ENCODE measurements at regions not wholly inside any gene's neighbourhood (a gene's known extent, or its start where the extent isn't known, plus 50 kb on each side); places are given as distances from the start of the nearest gene placed in this dataset.

GRCh38 chr2:105617631-105618350 lies 126.9 kb upstream of the NCK2 start:
- H3K79me2 ChIP-seq (ENCODE audit: control insufficient read depth in 1 of 2, insufficient read depth in 2 of 2, low read length in 2 of 2) = no peaks in the 10 kb centered on the region
- H3K4me3 ChIP-seq (ENCODE audit: extremely low read depth in 1 of 4, insufficient read depth in 2 of 4, low read depth in 3 of 4, low read length in 4 of 4) = no peak overlapping the region
- no peak overlapping the region for H4K91ac ChIP-seq (replicated peaks; ENCODE audit: insufficient read length, low read length)
- H3K27ac ChIP-seq (ENCODE audit: low read depth, low read length) = no peak overlapping the region
- H4K20me1 ChIP-seq (replicated peaks in 1 of 2; ENCODE audit: control insufficient read depth in 1 of 2, insufficient read depth in 2 of 2, low read length in 2 of 2) = no peaks in the 10 kb centered on the region
- H4K8ac ChIP-seq (ENCODE audit: extremely low read depth, insufficient read depth, low read length) = no peak overlapping the region
- no peak overlapping the region for H2BK20ac ChIP-seq (ENCODE audit: low read length)
- H3K18ac ChIP-seq (ENCODE audit: extremely low read depth, low read length) = no peak overlapping the region; the same call in 1 of the 2 replicates
- no peaks in the 10 kb centered on the region for H3K9me3 ChIP-seq (ENCODE audit: insufficient read depth in 2 of 2, low read depth in 1 of 2, low read length in 1 of 2)
- no peak overlapping the region for H3K23ac ChIP-seq (ENCODE audit: insufficient read length)
- FAIRE-seq (no peak), DNase-seq (ENCODE audit: low read depth in 1 of 2, low spot score in 2 of 2) (no peak)
- H2BK120ac ChIP-seq (replicated peaks; ENCODE audit: low read depth, low read length) = no peak overlapping the region
- H2AFZ ChIP-seq (ENCODE audit: low read length) = no peak overlapping the region
- WGBS, 2 experiments (ENCODE audit: extremely low coverage in 1 of 2, insufficient coverage in 1 of 2, insufficient read length in 1 of 2, insufficient replicate concordance in 2 of 2, low coverage in 1 of 2, low lambda C conversion rate in 2 of 2, missing lambda C conversion rate in 1 of 2) = 80% methylated on average over 12 of the region's 12 CpGs; no CpG with 5 or more reads in 1 of the 2 experiments
- H3K9ac ChIP-seq (replicated peaks in 1 of 4; ENCODE audit: extremely low read depth in 1 of 4, low read depth in 3 of 4, low read length in 3 of 4) = no peak overlapping the region
- peak overlapping the region; percentile 88 for H2BK15ac ChIP-seq (ENCODE audit: low read length)
- H3K56ac ChIP-seq (replicated peaks; ENCODE audit: insufficient read length, low read depth, low read length) = no peak overlapping the region
- H3K4me1 ChIP-seq (replicated peaks in 1 of 4; ENCODE audit: control insufficient read depth in 3 of 4, insufficient read depth in 4 of 4, low read length in 3 of 4) = peaks cover 0 to 4% (median under 1%) of the 10 kb centered on the region in 4 experiments; a peak in 3 of 7 replicates
- H2BK12ac ChIP-seq (ENCODE audit: low read depth, low read length) = no peak overlapping the region
- ChIA-PET CTCF (ENCODE audit: partially characterized antibody) (interaction anchor here (1.1 kb wide), 1 partner anchor 126 kb away, joined by 3 read pairs; no protein-coding TSS in a partner anchor), POLR2A (ENCODE audit: partially characterized antibody) (no interaction called here)
- no peak overlapping the region for H2BK5ac ChIP-seq (ENCODE audit: low read depth, low read length)
- no peaks in the 10 kb centered on the region; a peak in 1 of 7 replicates for H3K27me3 ChIP-seq (replicated peaks in 1 of 4; ENCODE audit: control insufficient read depth in 3 of 4, extremely low read depth in 1 of 4, insufficient read depth in 3 of 4, low read length in 3 of 4)
- H3K79me1 ChIP-seq (ENCODE audit: low read depth, low read length) = no peaks in the 10 kb centered on the region
- no peak overlapping the region for H3K4ac ChIP-seq (replicated peaks; ENCODE audit: insufficient read length, low read depth, low read length)
- no peak overlapping the region for H4K5ac ChIP-seq (ENCODE audit: insufficient read length, low read depth, low read length)
- H3K14ac ChIP-seq (ENCODE audit: insufficient read length) = no peak overlapping the region
- H2AK5ac ChIP-seq (ENCODE audit: low read depth, low read length) = no peak overlapping the region
- H3K23me2 ChIP-seq (ENCODE audit: low read depth, low read length) = no peaks in the 10 kb centered on the region
- TF ChIP-seq SP1 (IDR thresholded peaks at IDR 0.05; ENCODE audit: low read depth, low read length) (no peak), CEBPB (IDR thresholded peaks at IDR 0.05; ENCODE audit: low read depth, low read length) (no peak), SRF (IDR thresholded peaks at IDR 0.05; ENCODE audit: low read depth, low read length) (no peak), CREB1 (IDR thresholded peaks at IDR 0.05) (no peak), TAF7 (optimal IDR thresholded peaks at IDR 0.05; ENCODE audit: borderline replicate concordance, low read depth, low read length) (no peak), BCL11A (IDR thresholded peaks at IDR 0.05; ENCODE audit: low read depth in 2 of 2, low read length in 2 of 2) (no peak), POLR2AphosphoS5 (IDR thresholded peaks at IDR 0.05; ENCODE audit: low read depth, low read length) (no peak), GABPA (IDR thresholded peaks at IDR 0.05; ENCODE audit: borderline replicate concordance, insufficient read depth, low read length) (no peak), CHD2 (IDR thresholded peaks at IDR 0.05; ENCODE audit: low read length) (no peak), TCF12 (IDR thresholded peaks at IDR 0.05; ENCODE audit: low read depth, low read length) (no peak), CHD1 (IDR thresholded peaks at IDR 0.05; ENCODE audit: low read depth, low read length) (no peak), SP2 (IDR thresholded peaks at IDR 0.05; ENCODE audit: low read length) (no peak), KDM4A (IDR thresholded peaks at IDR 0.05; ENCODE audit: low read depth, low read length, severe bottlenecking) (no peak), RAD21 (IDR thresholded peaks at IDR 0.05 in 1 of 2, conservative IDR thresholded peaks at IDR 0.05 in 1 of 2; ENCODE audit: low read depth in 2 of 2, low read length in 2 of 2) (no peak)
- H3K4me2 ChIP-seq (ENCODE audit: insufficient read depth in 1 of 2, low read depth in 2 of 2, low read length in 2 of 2) = no peak overlapping the region
- no peaks in the 10 kb centered on the region for H3K36me3 ChIP-seq (ENCODE audit: control insufficient read depth in 2 of 4, insufficient read depth in 4 of 4, low read length in 3 of 4)
